HL-60 (cell line): ENCODE measurements at regions not wholly inside any gene's neighbourhood (a gene's known extent, or its start where the extent isn't known, plus 50 kb on each side); places are given as distances from the start of the nearest gene placed in this dataset.

ENCODE experiments used
- DNase-seq, 2 experiments: peaks; one replicate each; pipeline ENCODE4 v3.0.0-alpha.2; 2010 to 2020; ENCODE audit warnings: low read depth in 1 of 2, low spot score in 1 of 2
- H3K27ac ChIP-seq: fragments of 250-450 bp; sonication (Bioruptor Pico); replicated peaks from 2 replicates; pipeline ENCODE4 v1.5.1; 2020; ENCODE audit warnings: mild to moderate bottlenecking, moderate library complexity
- H3K27me3 ChIP-seq: fragments of 250-450 bp; sonication (Bioruptor Pico); 2 replicates; pipeline ENCODE4 v1.5.1; 2021; ENCODE audit warnings: mild to moderate bottlenecking, moderate library complexity; ENCODE audit not compliant: insufficient read depth, poor library complexity, severe bottlenecking
- H3K4me3 ChIP-seq: replicated peaks from 2 replicates; pipeline ENCODE4 v1.5.1; 2011; ENCODE audit warnings: mild to moderate bottlenecking, control low read depth, low read length; ENCODE audit not compliant: insufficient read depth
- GABPA ChIP-seq: IDR thresholded peaks from 2 replicates; pipeline ENCODE4 v1.6.1; 2012; ENCODE audit warnings: low read depth
- POLR2AphosphoS5 ChIP-seq: IDR thresholded peaks from 2 replicates; pipeline ENCODE4 v1.6.1; 2012; ENCODE audit warnings: low read depth
- SPI1 ChIP-seq: IDR thresholded peaks from 2 replicates; pipeline ENCODE4 v1.6.1; 2012; ENCODE audit warnings: low read depth, mild to moderate bottlenecking, borderline replicate concordance
- TF ChIP-seq, protein P1 (sequence below): IDR thresholded peaks from 2 replicates; pipeline ENCODE4 v1.6.1; 2012; ENCODE audit warnings: low read depth; ENCODE audit not compliant: insufficient replicate concordance
- TF ChIP-seq, protein P2 (sequence below): IDR thresholded peaks from one replicate; pipeline ENCODE4 v1.5.1; 2011; ENCODE audit warnings: low read length, control low read depth, inconsistent platforms; ENCODE audit not compliant: insufficient read depth

- TF ChIP-seq GABPA (no peak), POLR2AphosphoS5 (no peak), SPI1 (no peak)
- TF ChIP-seq, protein P1, sequence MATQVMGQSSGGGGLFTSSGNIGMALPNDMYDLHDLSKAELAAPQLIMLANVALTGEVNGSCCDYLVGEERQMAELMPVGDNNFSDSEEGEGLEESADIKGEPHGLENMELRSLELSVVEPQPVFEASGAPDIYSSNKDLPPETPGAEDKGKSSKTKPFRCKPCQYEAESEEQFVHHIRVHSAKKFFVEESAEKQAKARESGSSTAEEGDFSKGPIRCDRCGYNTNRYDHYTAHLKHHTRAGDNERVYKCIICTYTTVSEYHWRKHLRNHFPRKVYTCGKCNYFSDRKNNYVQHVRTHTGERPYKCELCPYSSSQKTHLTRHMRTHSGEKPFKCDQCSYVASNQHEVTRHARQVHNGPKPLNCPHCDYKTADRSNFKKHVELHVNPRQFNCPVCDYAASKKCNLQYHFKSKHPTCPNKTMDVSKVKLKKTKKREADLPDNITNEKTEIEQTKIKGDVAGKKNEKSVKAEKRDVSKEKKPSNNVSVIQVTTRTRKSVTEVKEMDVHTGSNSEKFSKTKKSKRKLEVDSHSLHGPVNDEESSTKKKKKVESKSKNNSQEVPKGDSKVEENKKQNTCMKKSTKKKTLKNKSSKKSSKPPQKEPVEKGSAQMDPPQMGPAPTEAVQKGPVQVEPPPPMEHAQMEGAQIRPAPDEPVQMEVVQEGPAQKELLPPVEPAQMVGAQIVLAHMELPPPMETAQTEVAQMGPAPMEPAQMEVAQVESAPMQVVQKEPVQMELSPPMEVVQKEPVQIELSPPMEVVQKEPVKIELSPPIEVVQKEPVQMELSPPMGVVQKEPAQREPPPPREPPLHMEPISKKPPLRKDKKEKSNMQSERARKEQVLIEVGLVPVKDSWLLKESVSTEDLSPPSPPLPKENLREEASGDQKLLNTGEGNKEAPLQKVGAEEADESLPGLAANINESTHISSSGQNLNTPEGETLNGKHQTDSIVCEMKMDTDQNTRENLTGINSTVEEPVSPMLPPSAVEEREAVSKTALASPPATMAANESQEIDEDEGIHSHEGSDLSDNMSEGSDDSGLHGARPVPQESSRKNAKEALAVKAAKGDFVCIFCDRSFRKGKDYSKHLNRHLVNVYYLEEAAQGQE, result no peak
- no peak for DNase-seq
- H3K27me3 ChIP-seq, result no peaks in the 10 kb centered on the region
- H3K4me3 ChIP-seq, result no peak overlapping the region
- no peak overlapping the region for H3K27ac ChIP-seq
Measured at GRCh38 chr7:46652317-46652716, 731.2 kb upstream of the IGFBP3 start.

DNA sequence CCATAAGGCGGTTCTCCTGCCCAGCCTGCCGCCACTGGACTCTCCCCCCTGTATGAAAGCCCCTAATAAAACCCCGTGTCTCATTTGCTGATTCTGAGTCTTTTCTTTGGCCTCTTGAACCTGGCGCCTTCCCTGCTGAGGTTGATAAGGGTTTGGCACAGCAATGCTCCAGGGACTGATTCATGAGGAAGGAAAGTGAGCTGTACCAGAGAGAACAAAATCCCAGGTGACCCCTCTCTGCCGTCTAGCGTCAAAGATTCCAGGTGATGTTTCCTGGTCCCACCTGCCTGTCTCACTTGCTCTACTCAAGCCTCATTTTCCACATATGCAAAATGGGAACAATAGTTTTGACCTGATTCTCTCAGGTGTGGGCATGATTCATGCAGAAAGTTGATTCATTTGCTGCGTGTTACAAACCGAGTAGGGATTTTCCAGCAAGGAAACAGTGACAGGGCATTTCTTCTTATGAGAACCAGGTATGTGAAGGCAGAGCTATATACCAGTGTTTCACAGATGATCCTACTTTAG, 730.6 kb upstream of the IGFBP3 start:
- no peak for DNase-seq
- no peak overlapping the region for H3K27ac ChIP-seq
- TF ChIP-seq SPI1, result no peak
- TF ChIP-seq, protein P2, sequence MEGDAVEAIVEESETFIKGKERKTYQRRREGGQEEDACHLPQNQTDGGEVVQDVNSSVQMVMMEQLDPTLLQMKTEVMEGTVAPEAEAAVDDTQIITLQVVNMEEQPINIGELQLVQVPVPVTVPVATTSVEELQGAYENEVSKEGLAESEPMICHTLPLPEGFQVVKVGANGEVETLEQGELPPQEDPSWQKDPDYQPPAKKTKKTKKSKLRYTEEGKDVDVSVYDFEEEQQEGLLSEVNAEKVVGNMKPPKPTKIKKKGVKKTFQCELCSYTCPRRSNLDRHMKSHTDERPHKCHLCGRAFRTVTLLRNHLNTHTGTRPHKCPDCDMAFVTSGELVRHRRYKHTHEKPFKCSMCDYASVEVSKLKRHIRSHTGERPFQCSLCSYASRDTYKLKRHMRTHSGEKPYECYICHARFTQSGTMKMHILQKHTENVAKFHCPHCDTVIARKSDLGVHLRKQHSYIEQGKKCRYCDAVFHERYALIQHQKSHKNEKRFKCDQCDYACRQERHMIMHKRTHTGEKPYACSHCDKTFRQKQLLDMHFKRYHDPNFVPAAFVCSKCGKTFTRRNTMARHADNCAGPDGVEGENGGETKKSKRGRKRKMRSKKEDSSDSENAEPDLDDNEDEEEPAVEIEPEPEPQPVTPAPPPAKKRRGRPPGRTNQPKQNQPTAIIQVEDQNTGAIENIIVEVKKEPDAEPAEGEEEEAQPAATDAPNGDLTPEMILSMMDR, result no peak
- H3K4me3 ChIP-seq, result no peak overlapping the region
- H3K27me3 ChIP-seq, result no peaks in the 10 kb centered on the region

DNA sequence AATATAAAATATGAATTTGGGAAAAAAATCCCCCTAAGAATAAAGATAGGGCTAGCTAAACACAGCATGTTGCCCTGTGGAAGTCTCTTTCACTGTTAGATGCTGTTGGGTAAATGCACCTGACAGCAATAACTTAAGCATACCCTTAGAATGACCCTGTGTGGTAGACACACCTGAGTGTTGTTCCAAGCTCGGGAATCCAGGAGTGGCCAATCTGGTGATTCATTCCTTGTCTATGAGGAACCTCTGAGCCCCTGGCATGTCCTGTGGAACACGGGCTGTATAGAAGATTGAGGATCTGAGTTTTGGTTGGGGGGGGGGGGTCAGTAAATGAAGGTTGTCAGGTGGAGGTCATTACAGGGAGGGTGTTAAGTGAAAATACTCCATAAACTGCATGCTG, 730.0 kb upstream of the IGFBP3 start:
- TF ChIP-seq, protein P1, result no peak
- TF ChIP-seq SPI1 (no peak), GABPA (no peak), POLR2AphosphoS5 (no peak)
- TF ChIP-seq, protein P2, result no peak
- no peaks in the 10 kb centered on the region for H3K27me3 ChIP-seq
- no peak overlapping the region for H3K27ac ChIP-seq
- H3K4me3 ChIP-seq, result no peak overlapping the region
- DNase-seq, result no peak

GRCh38 chr7:46649876-46650275, 728.8 kb upstream of the IGFBP3 start:
- no peak overlapping the region for H3K27ac ChIP-seq
- no peak overlapping the region for H3K4me3 ChIP-seq
- no peak for DNase-seq
- H3K27me3 ChIP-seq, result no peaks in the 10 kb centered on the region
- TF ChIP-seq, protein P2, result no peak
- TF ChIP-seq POLR2AphosphoS5, result no peak
- TF ChIP-seq, protein P1, result no peak
- TF ChIP-seq SPI1, result no peak
- TF ChIP-seq GABPA, result no peak
